ENCODE measurements at regions not wholly inside any gene's neighbourhood (a gene's known extent, or its start where the extent isn't known, plus 50 kb on each side); places are given as distances from the start of the nearest gene placed in this dataset.

DNA sequence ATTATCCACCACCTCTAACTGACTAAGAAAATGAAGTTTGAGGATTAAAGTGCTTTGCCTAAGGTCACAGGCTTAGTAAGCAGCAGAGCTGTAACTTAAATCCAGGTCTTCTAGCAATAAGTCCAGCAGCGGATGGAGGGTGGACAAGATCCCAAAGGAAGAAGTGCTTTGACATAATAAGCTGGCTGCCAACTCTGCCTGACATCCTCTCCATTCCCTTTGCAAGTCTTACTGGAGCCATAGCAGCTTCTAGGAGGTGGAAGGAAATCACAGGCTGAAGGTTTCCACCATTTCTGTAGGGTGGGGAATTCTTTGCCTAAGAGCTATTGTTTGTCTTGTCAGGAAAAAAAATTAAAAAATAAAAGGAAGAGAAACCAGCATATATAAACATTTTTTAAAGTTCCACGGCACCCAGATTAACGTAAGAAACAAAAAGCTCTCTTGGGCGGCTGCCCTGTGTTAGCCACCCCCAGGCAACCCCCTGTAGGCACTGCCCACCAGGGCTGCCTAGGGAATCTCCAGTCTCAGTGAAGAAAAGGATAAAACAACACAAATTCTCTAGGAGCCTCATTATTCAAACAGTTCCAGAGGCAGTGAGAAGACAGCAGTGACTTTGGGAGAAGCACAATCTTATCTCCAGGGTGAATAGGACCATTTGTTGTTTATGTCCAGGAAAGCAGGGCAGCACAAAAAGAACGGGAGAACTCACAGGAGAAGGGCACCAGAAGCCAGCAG, 380.8 kb upstream of the CADM1 start:
- intact Hi-C loops (cut with micrococcal nuclease; ENCODE audit: unreplicated experiment) = no loop called here
- CTCF ChIA-PET (ENCODE audit: low intra/inter-chr PET ratio, low total read pairs) = no interaction called here

More for the DNA sequence above, 380.8 kb upstream of the CADM1 start:
- H3K27me3 ChIP-seq (ENCODE audit: control insufficient read depth in 1 of 2, insufficient read depth in 2 of 2, low read length in 2 of 2) = peaks cover 0 to 28% of the 10 kb centered on the region in 2 experiments; a peak in 3 of 5 replicates
- POLR2A ChIA-PET = no interaction called here
- in situ Hi-C loops (cut with HindIII; ENCODE audit: extremely low pct_ligation_motif_present, low pct_unique_long_range_greater_than_20kb) = no loop called here
- no peaks in the 10 kb centered on the region for H3K79me2 ChIP-seq (ENCODE audit: insufficient read depth, low read length)
- TF ChIP-seq ZNF558 (CRISPR knock-in tag; IDR thresholded peaks at IDR 0.05; ENCODE audit: borderline replicate concordance) = no peak
- TF ChIP-seq SSRP1 (CRISPR knock-in tag; IDR thresholded peaks at IDR 0.05) = no peak
- TF ChIP-seq SRY (CRISPR knock-in tag; IDR thresholded peaks at IDR 0.05) = no peak
- TF ChIP-seq, protein P1, sequence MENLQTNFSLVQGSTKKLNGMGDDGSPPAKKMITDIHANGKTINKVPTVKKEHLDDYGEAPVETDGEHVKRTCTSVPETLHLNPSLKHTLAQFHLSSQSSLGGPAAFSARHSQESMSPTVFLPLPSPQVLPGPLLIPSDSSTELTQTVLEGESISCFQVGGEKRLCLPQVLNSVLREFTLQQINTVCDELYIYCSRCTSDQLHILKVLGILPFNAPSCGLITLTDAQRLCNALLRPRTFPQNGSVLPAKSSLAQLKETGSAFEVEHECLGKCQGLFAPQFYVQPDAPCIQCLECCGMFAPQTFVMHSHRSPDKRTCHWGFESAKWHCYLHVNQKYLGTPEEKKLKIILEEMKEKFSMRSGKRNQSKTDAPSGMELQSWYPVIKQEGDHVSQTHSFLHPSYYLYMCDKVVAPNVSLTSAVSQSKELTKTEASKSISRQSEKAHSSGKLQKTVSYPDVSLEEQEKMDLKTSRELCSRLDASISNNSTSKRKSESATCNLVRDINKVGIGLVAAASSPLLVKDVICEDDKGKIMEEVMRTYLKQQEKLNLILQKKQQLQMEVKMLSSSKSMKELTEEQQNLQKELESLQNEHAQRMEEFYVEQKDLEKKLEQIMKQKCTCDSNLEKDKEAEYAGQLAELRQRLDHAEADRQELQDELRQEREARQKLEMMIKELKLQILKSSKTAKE (CRISPR knock-in tag; IDR thresholded peaks at IDR 0.05; ENCODE audit: borderline replicate concordance) = no peak
- TF ChIP-seq XRCC5 (optimal IDR thresholded peaks at IDR 0.05; ENCODE audit: low read length) = no peak
- no peak for TF ChIP-seq ZNF512B (CRISPR knock-in tag; IDR thresholded peaks at IDR 0.05; ENCODE audit: borderline replicate concordance)
- TF ChIP-seq ZNF569 (CRISPR knock-in tag; IDR thresholded peaks at IDR 0.05; ENCODE audit: borderline replicate concordance) = no peak
- no peak for TF ChIP-seq SNRNP70 (IDR thresholded peaks at IDR 0.05; ENCODE audit: low read depth, low read length)
- no peak for TF ChIP-seq SNAPC5 (CRISPR knock-in tag; IDR thresholded peaks at IDR 0.05; ENCODE audit: borderline replicate concordance)
- no peak for TF ChIP-seq ZSCAN12 (CRISPR knock-in tag; IDR thresholded peaks at IDR 0.05)
- TF ChIP-seq ZNF20 (CRISPR knock-in tag; IDR thresholded peaks at IDR 0.05) = no peak
- TF ChIP-seq, protein P2, sequence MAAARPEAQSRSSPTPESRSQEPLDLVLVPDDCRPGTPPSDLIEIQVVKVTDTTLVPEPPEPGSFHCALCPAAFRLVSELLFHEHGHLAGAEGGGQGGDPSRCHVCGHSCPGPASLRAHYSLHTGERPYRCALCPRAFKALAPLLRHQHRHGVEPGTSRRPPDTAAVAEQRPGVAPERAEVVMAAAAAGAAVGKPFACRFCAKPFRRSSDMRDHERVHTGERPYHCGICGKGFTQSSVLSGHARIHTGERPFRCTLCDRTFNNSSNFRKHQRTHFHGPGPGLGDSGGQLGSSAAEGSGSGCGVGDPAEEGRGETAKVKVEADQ (CRISPR knock-in tag; IDR thresholded peaks at IDR 0.05; ENCODE audit: borderline replicate concordance) = no peak
- H3K9me3 ChIP-seq (ENCODE audit: low read length) = no peaks in the 10 kb centered on the region; the same call in 1 of the 2 replicates
- H4K20me1 ChIP-seq (ENCODE audit: insufficient read depth, low read length) = no peaks in the 10 kb centered on the region
- no peak overlapping the region for H2AFZ ChIP-seq (ENCODE audit: low read length)
- DNase-seq (ENCODE audit: low spot score) (no peak), FAIRE-seq (no peak), ATAC-seq (no peak)
- no peak overlapping the region for H3K9ac ChIP-seq (ENCODE audit: insufficient read depth, low read depth, low read length)
- 6% methylated on average over 5 of the region's 5 CpGs for whole genome bisulfite sequencing (ENCODE audit: low lambda C conversion rate)
- no peaks in the 10 kb centered on the region for H3K36me3 ChIP-seq (replicated peaks in 1 of 2; ENCODE audit: control insufficient read depth in 1 of 2, insufficient read depth in 2 of 2, low read length in 2 of 2)
- H3K4me2 ChIP-seq (ENCODE audit: low read depth, low read length) = no peak overlapping the region
- no peak overlapping the region for H3K4me3 ChIP-seq (replicated peaks in 1 of 3; ENCODE audit: insufficient read depth in 1 of 3, low read depth in 2 of 3, low read length in 3 of 3)
- H3K27ac ChIP-seq (ENCODE audit: extremely low read length, insufficient read depth, low read length) = no peak overlapping the region
- H3K4me1 ChIP-seq (ENCODE audit: insufficient read depth, low read length) = no peaks in the 10 kb centered on the region
- no TSS peak for BruUV-seq (replicated peaks)

All from HepG2 (cell line).